ENCODE measurements at regions not wholly inside any gene's neighbourhood (a gene's known extent, or its start where the extent isn't known, plus 50 kb on each side); places are given as distances from the start of the nearest gene placed in this dataset.

GRCh38 chr7:136150311-136150710 lies 173.2 kb upstream of the MTPN start:
- TF ChIP-seq CTCF (conservative IDR thresholded peaks at IDR 0.05) = no peak
- no peak for TF ChIP-seq EZH2 (IDR thresholded peaks at IDR 0.05; ENCODE audit: low read depth)

Measured in PC-9 (cell line).